ENCODE measurements at regions not wholly inside any gene's neighbourhood (a gene's known extent, or its start where the extent isn't known, plus 50 kb on each side); places are given as distances from the start of the nearest gene placed in this dataset.

DNA sequence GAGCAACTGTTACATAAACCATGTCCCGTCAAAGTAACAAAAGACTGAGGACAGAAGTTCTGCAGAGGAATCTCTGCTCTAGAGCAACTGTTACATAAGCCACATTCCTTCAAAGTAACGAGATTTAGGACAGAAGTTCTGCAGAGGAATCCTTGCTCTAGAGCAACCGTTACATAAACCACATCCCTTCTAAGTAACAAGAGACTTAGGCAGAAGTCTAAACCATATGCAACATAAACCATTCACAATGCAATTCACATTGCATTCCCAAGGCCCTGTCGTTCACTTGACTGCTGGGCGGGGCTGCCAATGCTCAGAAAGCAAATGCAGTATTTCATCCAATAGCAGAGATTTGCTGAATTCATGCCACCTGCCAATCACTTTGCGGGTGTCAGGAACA lies 124.4 kb upstream of the PUDP start:
- TF ChIP-seq YY1 (IDR thresholded peaks at IDR 0.05; ENCODE audit: insufficient read depth, insufficient read length) (no peak), ZNF274 (IDR thresholded peaks at IDR 0.05; ENCODE audit: low read depth, low read length) (no peak)
